ENCODE measurements at regions not wholly inside any gene's neighbourhood (a gene's known extent, or its start where the extent isn't known, plus 50 kb on each side); places are given as distances from the start of the nearest gene placed in this dataset.

DNA sequence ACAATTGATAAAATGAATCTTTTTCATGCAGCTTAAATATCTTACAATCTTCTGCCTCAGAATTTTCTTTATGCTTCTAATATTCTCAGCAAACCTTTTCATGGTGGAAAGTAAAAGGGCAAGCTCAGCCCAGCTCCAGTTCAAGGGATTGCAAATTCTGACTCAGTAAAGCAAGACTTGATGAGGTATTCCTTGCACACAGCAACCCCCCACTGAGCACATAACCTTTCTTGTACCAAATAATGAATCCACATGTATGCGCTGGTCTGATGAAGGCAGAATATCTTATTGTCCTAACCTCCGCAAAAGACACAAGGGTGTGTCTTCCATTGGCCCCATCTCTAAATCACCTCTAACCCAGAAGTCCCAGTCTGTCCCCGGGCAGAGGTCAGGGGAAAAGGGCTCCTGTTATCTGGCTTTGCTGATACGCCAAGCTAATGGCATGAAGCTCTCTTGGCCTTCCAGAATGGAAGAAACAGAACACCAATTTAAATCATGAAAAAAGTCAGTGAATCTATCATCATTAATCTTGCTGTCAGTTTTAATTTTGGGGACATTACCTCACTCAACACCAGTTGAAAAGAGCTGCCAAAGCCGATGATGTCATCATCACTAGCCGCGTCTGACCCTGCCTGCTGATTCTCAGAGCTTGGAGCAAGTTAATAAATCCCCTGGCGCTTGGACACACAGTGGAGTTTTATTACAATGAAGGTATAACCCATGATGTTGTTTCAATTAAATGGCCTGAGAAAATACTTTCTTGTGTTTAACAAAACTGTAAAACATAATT is 592.5 kb upstream of the CLINT1 start:
- TF ChIP-seq CTCF (conservative IDR thresholded peaks at IDR 0.05 in 1 of 2, IDR thresholded peaks at IDR 0.05 in 1 of 2; ENCODE audit: extremely low read depth in 1 of 2, insufficient read depth in 1 of 2, low read depth in 1 of 2, low read length in 2 of 2): no peak
- TF ChIP-seq EZH2 (IDR thresholded peaks at IDR 0.05; ENCODE audit: borderline replicate concordance, low read length): no peak
